GM18520 (cell line): ENCODE measurements at regions not wholly inside any gene's neighbourhood (a gene's known extent, or its start where the extent isn't known, plus 50 kb on each side); places are given as distances from the start of the nearest gene placed in this dataset.
A peak's percentile ranks its signal among the peaks of the same experiment; 100 is the strongest.

Source experiments
- ATAC-seq: cut with Tn5 transposase; IDR thresholded peaks from one replicate; pipeline ENCODE4 v1.9.1; 2021; ENCODE audit not compliant: unreplicated experiment

- no peak for ATAC-seq
Observed at GRCh38 chr7:30212701-30213111, 71.7 kb upstream of the ZNRF2 start.

DNA sequence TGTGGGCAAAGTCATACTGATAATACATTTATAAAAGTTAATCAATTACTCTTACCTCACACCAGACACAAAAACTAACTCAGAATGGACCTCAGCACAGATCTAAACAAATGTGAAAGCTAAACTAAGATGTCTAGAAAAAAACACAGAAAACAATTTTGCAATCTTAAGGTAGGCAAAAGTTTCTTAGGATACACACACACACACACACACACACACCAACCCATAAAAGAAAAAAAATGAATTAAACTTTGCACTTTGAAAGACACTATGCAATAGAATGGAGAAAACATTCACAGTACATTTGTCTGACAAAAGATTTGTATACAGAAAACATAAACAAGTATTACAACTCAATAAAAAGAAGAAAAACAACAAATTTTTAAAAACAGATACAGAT, 70.8 kb upstream of the ZNRF2 start:
- no peak for ATAC-seq

- ATAC-seq, result peak; percentile 56
Observed at GRCh38 chr7:30214651-30215137, 69.7 kb upstream of the ZNRF2 start.

GRCh38 chr7:30221764-30222163, 62.6 kb upstream of the ZNRF2 start:
- ATAC-seq, result no peak

- ATAC-seq, result no peak
Observed at GRCh38 chr7:30222515-30223215, 61.7 kb upstream of the ZNRF2 start.

DNA sequence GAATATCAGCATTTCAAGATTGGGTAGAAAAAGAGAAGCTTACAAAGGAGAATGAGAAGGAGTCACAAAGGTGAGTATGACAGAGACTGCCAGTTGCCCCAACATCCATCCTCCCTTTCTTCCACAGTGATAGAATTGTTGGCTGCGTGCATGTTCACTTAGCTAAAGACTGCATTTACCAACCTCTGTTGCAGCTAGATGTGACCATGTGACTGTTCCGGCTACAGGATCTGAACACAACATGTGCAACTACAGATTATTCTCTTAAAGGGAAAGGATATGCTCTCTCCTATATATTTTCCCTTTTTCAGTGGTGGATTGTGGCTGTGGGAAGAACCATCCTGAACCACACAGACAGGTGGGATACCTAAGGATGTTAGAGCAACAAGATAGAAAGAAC, 60.5 kb upstream of the ZNRF2 start:
- ATAC-seq, result no peak

DNA sequence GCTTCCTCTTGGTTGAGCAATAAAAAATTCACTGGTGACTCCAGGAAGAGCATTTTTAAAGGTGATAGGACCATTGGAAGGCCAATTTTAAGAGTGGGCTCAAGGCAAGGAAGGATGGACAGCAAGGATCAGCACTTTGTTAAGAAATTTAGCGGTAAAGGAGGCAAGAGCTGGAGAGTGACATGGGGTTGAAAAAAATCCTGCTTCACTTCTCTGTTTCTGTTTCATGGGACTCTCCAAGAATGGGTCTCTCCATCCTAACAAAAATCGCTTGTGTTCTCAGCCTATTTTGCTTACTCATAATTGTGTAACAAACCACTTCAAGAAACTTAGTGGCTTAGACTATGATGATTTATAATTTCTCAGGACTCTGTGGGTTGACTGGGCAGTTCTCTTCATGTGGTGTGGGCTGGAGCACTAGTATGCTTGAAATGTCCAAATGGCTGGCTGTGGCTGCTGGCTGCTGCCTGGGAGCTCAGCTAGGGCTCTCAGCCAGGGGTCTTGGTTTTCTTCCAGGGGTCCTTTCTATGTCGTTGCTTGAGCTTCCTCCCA, 59.8 kb upstream of the ZNRF2 start:
- ATAC-seq, result no peak

DNA sequence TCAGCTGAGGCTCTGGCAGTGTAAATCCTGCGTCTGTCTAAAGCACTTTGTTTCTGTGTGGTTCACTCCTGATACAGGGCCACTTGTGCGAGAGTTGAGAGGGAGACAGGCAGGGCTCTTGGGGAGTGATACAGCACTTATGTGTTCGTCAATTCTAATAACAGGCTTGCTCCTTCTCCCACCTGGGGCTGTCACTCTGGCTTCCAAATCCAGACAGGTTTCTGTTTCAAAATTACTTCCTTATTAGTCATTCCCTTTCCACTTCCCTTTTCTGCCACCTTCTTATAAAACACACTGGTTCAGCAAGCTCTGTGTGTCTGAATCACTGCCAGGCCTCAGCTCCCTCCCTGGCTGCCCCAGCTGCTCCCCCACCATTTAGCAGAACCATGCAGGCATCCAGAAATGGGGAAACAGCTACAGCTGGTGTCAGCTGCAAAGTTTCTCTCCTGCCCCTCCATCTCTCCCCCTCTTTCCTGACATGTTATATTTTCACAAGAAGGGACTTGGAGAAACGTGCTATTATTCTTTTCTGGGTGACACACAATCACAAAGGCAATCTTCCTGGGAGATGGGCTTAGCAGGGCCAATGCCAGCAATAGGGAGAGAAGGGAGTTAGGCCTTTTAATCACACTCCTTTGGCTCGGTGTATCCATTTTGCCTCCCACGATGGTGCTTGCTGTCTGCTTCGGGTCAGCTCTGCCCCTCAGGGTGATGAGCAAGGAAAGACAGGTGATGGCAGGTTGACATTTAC, 58.4 kb upstream of the ZNRF2 start:
- peak; percentile 64 for ATAC-seq

- no peak for ATAC-seq
Observed at GRCh38 chr7:30226614-30227268, 57.7 kb upstream of the ZNRF2 start.

- ATAC-seq, result no peak
Observed at GRCh38 chr7:30231271-30231670, 53.1 kb upstream of the ZNRF2 start.

DNA sequence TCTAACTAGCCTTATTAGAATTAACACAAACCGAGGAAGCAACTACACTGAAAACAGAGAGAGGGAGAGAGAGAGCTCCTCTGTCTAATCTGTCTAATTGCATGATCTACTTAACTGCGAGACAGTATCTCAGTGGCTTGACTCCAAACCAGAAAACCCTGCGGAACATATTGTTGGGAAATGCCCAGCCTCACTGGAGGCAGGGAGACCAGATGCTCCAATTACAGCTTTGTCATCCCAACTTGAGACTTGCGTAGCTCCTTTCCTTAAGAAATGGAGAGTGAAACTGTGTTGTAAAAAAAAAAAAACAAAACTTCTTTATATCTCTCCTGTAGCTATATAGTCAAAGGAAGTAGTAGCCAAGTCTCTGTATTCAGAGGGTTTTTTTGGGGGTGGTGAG, 52.0 kb upstream of the ZNRF2 start:
- ATAC-seq, result no peak
